Hematopoietic multipotent progenitor cell treated with erythropoietin and hydrocortisone succinate and interleukin-3 and kit ligand, for 8 days (in vitro differentiated cells): ENCODE measurements at regions not wholly inside any gene's neighbourhood (a gene's known extent, or its start where the extent isn't known, plus 50 kb on each side); places are given as distances from the start of the nearest gene placed in this dataset.
"Not testable (repeated sequence)": the region's sequence is repeated elsewhere in the genome, so short reads cannot be mapped to it uniquely, and the experiment has no call there.

Experiments
- DNase-seq: peaks from one replicate; pipeline ENCODE4 v3.0.0-alpha.2; 2015

GRCh38 chr6:90716376-90716775, 129.5 kb upstream of the MAP3K7 start:
- no peak for DNase-seq

GRCh38 chr6:90715093-90715655, 128.3 kb upstream of the MAP3K7 start:
- DNase-seq: no peak

GRCh38 chr6:90714319-90714718, 127.4 kb upstream of the MAP3K7 start:
- DNase-seq: no peak

GRCh38 chr6:90712114-90712513, 125.2 kb upstream of the MAP3K7 start:
- no peak for DNase-seq

GRCh38 chr6:90709431-90709996, 122.6 kb upstream of the MAP3K7 start:
- no peak for DNase-seq

- DNase-seq: no peak
Measured at GRCh38 chr6:90708206-90708737, 121.4 kb upstream of the MAP3K7 start.

- DNase-seq: no peak
Measured at GRCh38 chr6:90707246-90707645, 120.4 kb upstream of the MAP3K7 start.

- no peak for DNase-seq
Measured at GRCh38 chr6:90703336-90703735, 116.5 kb upstream of the MAP3K7 start.

- no peak for DNase-seq
Measured at GRCh38 chr6:90701926-90702325, 115.1 kb upstream of the MAP3K7 start.

GRCh38 chr6:90701146-90701781, 114.4 kb upstream of the MAP3K7 start:
- DNase-seq: no peak

GRCh38 chr6:90695316-90695715, 108.4 kb upstream of the MAP3K7 start:
- DNase-seq: no peak

GRCh38 chr6:90694802-90695201, 107.9 kb upstream of the MAP3K7 start:
- DNase-seq: no peak

GRCh38 chr6:90691823-90692222, 105.0 kb upstream of the MAP3K7 start:
- DNase-seq: no peak

GRCh38 chr6:90689172-90689571, 102.3 kb upstream of the MAP3K7 start:
- DNase-seq: no peak

- no peak for DNase-seq
Measured at GRCh38 chr6:90687775-90688380, 101.0 kb upstream of the MAP3K7 start.

GRCh38 chr6:90681863-90682262, 95.0 kb upstream of the MAP3K7 start:
- DNase-seq: no peak

GRCh38 chr6:90678049-90678779, 91.3 kb upstream of the MAP3K7 start:
- no peak for DNase-seq

GRCh38 chr6:90677440-90677839, 90.6 kb upstream of the MAP3K7 start:
- DNase-seq: no peak

GRCh38 chr6:90676516-90677300, 89.8 kb upstream of the MAP3K7 start:
- no peak for DNase-seq

GRCh38 chr6:90675107-90675506, 88.2 kb upstream of the MAP3K7 start:
- not testable (repeated sequence) for DNase-seq

GRCh38 chr6:90674077-90674476, 87.2 kb upstream of the MAP3K7 start:
- not testable (repeated sequence) for DNase-seq

GRCh38 chr6:90669846-90670245, 83.0 kb upstream of the MAP3K7 start:
- DNase-seq: no peak
